ENCODE measurements at regions not wholly inside any gene's neighbourhood (a gene's known extent, or its start where the extent isn't known, plus 50 kb on each side); places are given as distances from the start of the nearest gene placed in this dataset.

DNA sequence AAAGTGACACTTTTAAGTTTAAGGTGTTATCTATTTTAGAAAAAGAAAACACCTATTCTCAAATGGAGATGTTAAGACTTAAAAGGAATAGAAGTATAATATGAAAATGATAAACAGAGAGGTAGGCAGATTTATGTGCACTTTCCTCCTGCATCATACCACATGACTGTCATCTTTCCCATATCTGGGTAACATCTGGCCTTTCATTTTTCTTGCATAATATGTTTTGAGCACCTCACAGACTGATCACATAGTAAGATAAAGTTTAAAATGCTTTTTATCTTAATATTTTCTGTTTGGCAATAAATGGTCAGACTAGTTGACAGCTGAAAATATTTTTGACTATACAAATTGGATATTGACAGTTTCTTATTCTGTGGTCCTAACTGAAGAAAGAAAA is 1852.1 kb upstream of the PIK3C3 start:
- no peak overlapping the region for H3K4me3 ChIP-seq
- DNase-seq (no peak), ATAC-seq (no peak)
- intact Hi-C loops (cut with DNase I), result no loop called here
- no peaks in the 10 kb centered on the region for H3K4me1 ChIP-seq
- TF ChIP-seq, protein P1, sequence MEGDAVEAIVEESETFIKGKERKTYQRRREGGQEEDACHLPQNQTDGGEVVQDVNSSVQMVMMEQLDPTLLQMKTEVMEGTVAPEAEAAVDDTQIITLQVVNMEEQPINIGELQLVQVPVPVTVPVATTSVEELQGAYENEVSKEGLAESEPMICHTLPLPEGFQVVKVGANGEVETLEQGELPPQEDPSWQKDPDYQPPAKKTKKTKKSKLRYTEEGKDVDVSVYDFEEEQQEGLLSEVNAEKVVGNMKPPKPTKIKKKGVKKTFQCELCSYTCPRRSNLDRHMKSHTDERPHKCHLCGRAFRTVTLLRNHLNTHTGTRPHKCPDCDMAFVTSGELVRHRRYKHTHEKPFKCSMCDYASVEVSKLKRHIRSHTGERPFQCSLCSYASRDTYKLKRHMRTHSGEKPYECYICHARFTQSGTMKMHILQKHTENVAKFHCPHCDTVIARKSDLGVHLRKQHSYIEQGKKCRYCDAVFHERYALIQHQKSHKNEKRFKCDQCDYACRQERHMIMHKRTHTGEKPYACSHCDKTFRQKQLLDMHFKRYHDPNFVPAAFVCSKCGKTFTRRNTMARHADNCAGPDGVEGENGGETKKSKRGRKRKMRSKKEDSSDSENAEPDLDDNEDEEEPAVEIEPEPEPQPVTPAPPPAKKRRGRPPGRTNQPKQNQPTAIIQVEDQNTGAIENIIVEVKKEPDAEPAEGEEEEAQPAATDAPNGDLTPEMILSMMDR (IDR thresholded peaks at IDR 0.05), result no peak
- no peaks in the 10 kb centered on the region for H3K36me3 ChIP-seq
- H3K27ac ChIP-seq, result no peak overlapping the region
- no peaks in the 10 kb centered on the region for H3K27me3 ChIP-seq (ENCODE audit: low read depth)
- H3K9me3 ChIP-seq, result no peaks in the 10 kb centered on the region

DNA sequence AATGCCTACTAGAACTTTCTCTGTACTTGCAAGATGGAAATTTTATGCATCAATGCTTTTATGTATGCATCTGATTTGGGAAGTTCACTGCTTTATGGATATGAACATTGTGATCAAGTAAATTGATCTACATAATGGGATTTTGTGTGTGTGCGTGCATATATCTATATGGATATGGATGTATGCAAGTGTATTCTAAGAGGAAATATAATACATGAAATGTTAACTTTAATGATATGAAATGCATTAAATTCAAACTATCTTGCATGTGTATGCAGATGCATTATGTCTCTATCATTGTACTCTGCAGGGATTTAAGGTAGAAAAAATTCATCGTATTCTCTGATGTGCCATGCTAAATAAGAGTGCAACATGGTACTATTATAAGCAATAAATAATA is 1855.4 kb upstream of the PIK3C3 start:
- DNase-seq, result no peak
- no peaks in the 10 kb centered on the region for H3K27me3 ChIP-seq (ENCODE audit: low read depth)
- H3K36me3 ChIP-seq, result no peaks in the 10 kb centered on the region
- H3K4me3 ChIP-seq, result no peak overlapping the region
- no peaks in the 10 kb centered on the region for H3K4me1 ChIP-seq
- TF ChIP-seq, protein P1 (IDR thresholded peaks at IDR 0.05), result no peak
- intact Hi-C loops (cut with DNase I), result no loop called here
- H3K9me3 ChIP-seq, result no peaks in the 10 kb centered on the region
- no peak overlapping the region for H3K27ac ChIP-seq
- no peak for ATAC-seq

DNA sequence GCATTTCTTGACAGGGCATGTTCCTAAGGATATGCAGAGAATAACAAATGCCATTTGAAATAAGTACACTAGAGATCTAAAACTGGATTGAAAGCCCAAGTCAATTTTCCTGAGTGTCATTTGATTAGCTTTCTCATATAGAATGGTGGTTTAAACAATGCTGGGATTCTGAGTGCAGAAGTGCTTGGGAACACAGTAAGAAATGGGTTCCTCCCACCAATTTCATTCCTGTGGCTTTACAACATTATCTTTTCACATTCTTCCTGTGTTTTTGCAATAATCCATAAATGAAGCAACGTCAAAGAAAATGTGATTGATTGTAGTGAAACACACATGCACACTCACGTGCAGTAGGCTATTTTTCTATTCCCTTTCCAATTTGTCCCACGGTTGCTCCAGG is 1858.4 kb upstream of the PIK3C3 start:
- no peak for ATAC-seq

DNA sequence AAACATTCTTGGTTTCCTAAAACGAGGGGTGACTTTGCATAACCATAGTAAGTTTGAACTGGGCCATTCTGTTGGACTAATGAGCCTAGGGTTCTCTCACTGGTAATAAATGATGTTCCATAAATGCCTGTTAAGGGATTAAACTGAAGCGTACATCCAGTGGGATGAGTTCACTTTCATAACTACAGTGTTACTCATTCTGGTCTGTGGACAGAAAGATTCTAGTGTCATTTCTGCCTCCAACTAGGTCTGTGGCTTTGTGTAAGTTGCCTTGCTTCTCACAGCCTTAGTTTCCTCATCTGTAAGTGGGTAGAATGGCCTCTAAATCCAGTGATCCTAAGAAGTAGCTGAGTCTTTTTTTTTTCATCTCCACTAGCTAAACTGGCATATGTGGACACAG is 1860.6 kb upstream of the PIK3C3 start:
- no peak overlapping the region for H3K27ac ChIP-seq
- H3K9me3 ChIP-seq, result no peaks in the 10 kb centered on the region
- intact Hi-C loops (cut with DNase I), result no loop called here
- H3K4me3 ChIP-seq, result no peak overlapping the region
- TF ChIP-seq, protein P1 (IDR thresholded peaks at IDR 0.05), result no peak
- DNase-seq, result no peak
- H3K27me3 ChIP-seq (ENCODE audit: low read depth), result no peaks in the 10 kb centered on the region
- no peaks in the 10 kb centered on the region for H3K4me1 ChIP-seq
- no peaks in the 10 kb centered on the region for H3K36me3 ChIP-seq
- ATAC-seq, result no peak

More for the DNA sequence above, 1858.4 kb upstream of the PIK3C3 start:
- no peak for DNase-seq
- H3K27ac ChIP-seq, result no peak overlapping the region
- no peaks in the 10 kb centered on the region for H3K36me3 ChIP-seq
- H3K9me3 ChIP-seq, result no peaks in the 10 kb centered on the region
- intact Hi-C loops (cut with DNase I), result no loop called here
- TF ChIP-seq, protein P1 (IDR thresholded peaks at IDR 0.05), result no peak
- H3K27me3 ChIP-seq (ENCODE audit: low read depth), result no peaks in the 10 kb centered on the region
- no peak overlapping the region for H3K4me3 ChIP-seq
- no peaks in the 10 kb centered on the region for H3K4me1 ChIP-seq

DNA sequence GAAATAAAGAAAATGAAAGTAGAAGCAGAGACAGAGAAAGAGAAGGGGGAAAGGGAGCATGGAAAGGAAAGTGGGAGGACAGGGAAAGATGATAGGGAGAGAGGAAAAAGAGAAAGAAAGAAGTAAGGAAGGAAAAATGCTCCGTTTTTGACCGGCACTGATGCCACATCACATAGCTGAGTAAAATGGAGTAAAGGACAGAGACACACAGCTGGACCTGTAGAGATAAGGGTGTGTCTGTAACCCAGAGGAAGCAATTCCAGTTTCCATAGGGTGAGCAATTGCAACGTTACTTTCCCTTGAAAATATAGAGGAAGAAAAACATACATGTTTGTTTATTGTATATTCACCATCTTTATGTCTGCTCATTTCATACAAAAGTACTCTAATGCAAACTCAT is 1866.9 kb upstream of the PIK3C3 start:
- DNase-seq, result no peak
- Histone ChIP-seq H3K4me3 (peak overlapping the region; percentile 22), H3K36me3 (no peaks in the 10 kb centered on the region), H3K27ac (no peak overlapping the region), H3K4me1 (no peaks in the 10 kb centered on the region), H3K9me3 (no peaks in the 10 kb centered on the region), H3K27me3 (ENCODE audit: low read depth) (no peaks in the 10 kb centered on the region)
- ATAC-seq, result no peak
- intact Hi-C loops (cut with DNase I), result no loop called here
- TF ChIP-seq, protein P1 (IDR thresholded peaks at IDR 0.05), result no peak

DNA sequence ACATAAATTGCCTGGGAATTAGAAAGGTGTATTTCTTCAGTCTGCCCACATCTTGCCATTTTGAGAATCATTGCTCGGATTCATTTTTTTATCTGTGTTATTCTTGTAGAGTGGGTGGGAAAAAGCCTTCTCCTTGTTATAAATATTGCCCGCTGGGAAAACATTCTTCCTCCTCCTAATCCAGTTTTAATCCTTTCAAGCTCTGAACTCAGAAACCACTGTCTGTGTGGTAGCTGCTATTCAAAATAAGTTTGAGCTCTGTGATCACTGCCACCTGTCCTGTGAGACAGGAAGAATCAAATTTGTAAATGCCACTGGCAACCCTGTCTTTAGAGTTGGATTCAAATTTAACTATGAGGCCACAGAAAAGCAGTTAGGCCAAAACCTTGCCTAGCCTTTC is 1875.2 kb upstream of the PIK3C3 start:
- H3K27ac ChIP-seq, result no peak overlapping the region
- ATAC-seq, result no peak
- H3K27me3 ChIP-seq (ENCODE audit: low read depth), result no peaks in the 10 kb centered on the region
- no peaks in the 10 kb centered on the region for H3K36me3 ChIP-seq
- no peaks in the 10 kb centered on the region for H3K4me1 ChIP-seq
- intact Hi-C loops (cut with DNase I), result no loop called here
- DNase-seq, result no peak
- H3K4me3 ChIP-seq, result no peak overlapping the region
- TF ChIP-seq, protein P1 (IDR thresholded peaks at IDR 0.05), result no peak
- no peaks in the 10 kb centered on the region for H3K9me3 ChIP-seq
